Colon (tissue), 2 donors: ENCODE measurements at regions not wholly inside any gene's neighbourhood (a gene's known extent, or its start where the extent isn't known, plus 50 kb on each side); places are given as distances from the start of the nearest gene placed in this dataset.
A peak's percentile ranks its signal among the peaks of the same experiment; 100 is the strongest.

Source experiments
- FAIRE-seq: peaks from 2 replicates; lab custom pipeline; 2012; peaks lifted over from hg19 to GRCh38; lab: Jason Lieb, UNC
- donor health status: control.
- donor health status: control.

GRCh38 chr21:27251752-27252151, 284.9 kb upstream of the ADAMTS5 start:
- no peak for FAIRE-seq

- FAIRE-seq = no peak
Observed at GRCh38 chr21:27250366-27250765, 283.5 kb upstream of the ADAMTS5 start.

GRCh38 chr21:27248814-27249213, 281.9 kb upstream of the ADAMTS5 start:
- no peak for FAIRE-seq

GRCh38 chr21:27246741-27247140, 279.9 kb upstream of the ADAMTS5 start:
- FAIRE-seq = no peak

GRCh38 chr21:27244776-27245175, 277.9 kb upstream of the ADAMTS5 start:
- peak; percentile 38 for FAIRE-seq

GRCh38 chr21:27244352-27244751, 277.5 kb upstream of the ADAMTS5 start:
- no peak for FAIRE-seq

- no peak for FAIRE-seq
Observed at GRCh38 chr21:27240839-27241238, 274.0 kb upstream of the ADAMTS5 start.

- FAIRE-seq = no peak
Observed at GRCh38 chr21:27233514-27234115, 266.7 kb upstream of the ADAMTS5 start.

- no peak for FAIRE-seq
Observed at GRCh38 chr21:27225940-27226339, 259.1 kb upstream of the ADAMTS5 start.

- peak; percentile 51 for FAIRE-seq
Observed at GRCh38 chr21:27225151-27225550, 258.3 kb upstream of the ADAMTS5 start.

- no peak for FAIRE-seq
Observed at GRCh38 chr21:27224169-27224568, 257.3 kb upstream of the ADAMTS5 start.

GRCh38 chr21:27221077-27221476, 254.2 kb upstream of the ADAMTS5 start:
- FAIRE-seq = no peak

GRCh38 chr21:27220416-27220815, 253.5 kb upstream of the ADAMTS5 start:
- FAIRE-seq = no peak

GRCh38 chr21:27219068-27219467, 252.2 kb upstream of the ADAMTS5 start:
- FAIRE-seq = no peak

GRCh38 chr21:27213303-27213702, 246.4 kb upstream of the ADAMTS5 start:
- FAIRE-seq = no peak

- FAIRE-seq = no peak
Observed at GRCh38 chr21:27212441-27212840, 245.6 kb upstream of the ADAMTS5 start.

- no peak for FAIRE-seq
Observed at GRCh38 chr21:27209546-27209945, 242.7 kb upstream of the ADAMTS5 start.

GRCh38 chr21:27206368-27206982, 239.6 kb upstream of the ADAMTS5 start:
- FAIRE-seq = no peak

GRCh38 chr21:27202301-27202700, 235.4 kb upstream of the ADAMTS5 start:
- FAIRE-seq = no peak

- FAIRE-seq = no peak
Observed at GRCh38 chr21:27201197-27201596, 234.3 kb upstream of the ADAMTS5 start.

GRCh38 chr21:27196651-27197050, 229.8 kb upstream of the ADAMTS5 start:
- no peak for FAIRE-seq

- FAIRE-seq = no peak
Observed at GRCh38 chr21:27192281-27192949, 225.5 kb upstream of the ADAMTS5 start.

- no peak for FAIRE-seq
Observed at GRCh38 chr21:27190601-27191000, 223.7 kb upstream of the ADAMTS5 start.

GRCh38 chr21:27189870-27190269, 223.0 kb upstream of the ADAMTS5 start:
- FAIRE-seq = no peak
